ENCODE measurements at regions not wholly inside any gene's neighbourhood (a gene's known extent, or its start where the extent isn't known, plus 50 kb on each side); places are given as distances from the start of the nearest gene placed in this dataset.

- DNase-seq (ENCODE audit: insufficient read length, low spot score), result no peak
- TF ChIP-seq POLR2A (IDR thresholded peaks at IDR 0.05; ENCODE audit: low read depth, low read length), result no peak
- FAIRE-seq, result no peak
These were observed 340.8 kb downstream of the RPS24 start for GRCh38 chr10:78374331-78375028.

- no peak for DNase-seq (ENCODE audit: insufficient read length, low spot score)
- TF ChIP-seq POLR2A (IDR thresholded peaks at IDR 0.05; ENCODE audit: low read depth, low read length), result no peak
- FAIRE-seq, result no peak
These were observed 342.5 kb downstream of the RPS24 start for GRCh38 chr10:78375854-78376785.

GRCh38 chr10:78377356-78377755, 343.7 kb downstream of the RPS24 start:
- no peak for FAIRE-seq
- no peak for TF ChIP-seq POLR2A (IDR thresholded peaks at IDR 0.05; ENCODE audit: low read depth, low read length)

GRCh38 chr10:78378192-78378591, 344.5 kb downstream of the RPS24 start:
- TF ChIP-seq POLR2A (IDR thresholded peaks at IDR 0.05; ENCODE audit: low read depth, low read length), result no peak
- DNase-seq (ENCODE audit: insufficient read length, low spot score), result no peak
- FAIRE-seq, result no peak

More at GRCh38 chr10:78377356-78377755, 343.7 kb downstream of the RPS24 start:
- no peak for DNase-seq (ENCODE audit: insufficient read length, low spot score)

- TF ChIP-seq POLR2A (IDR thresholded peaks at IDR 0.05; ENCODE audit: low read depth, low read length), result no peak
- FAIRE-seq (no peak), DNase-seq (ENCODE audit: insufficient read length, low spot score) (no peak)
These were observed 347.4 kb downstream of the RPS24 start for GRCh38 chr10:78381107-78381506.

GRCh38 chr10:78382047-78382446, 348.4 kb downstream of the RPS24 start:
- no peak for DNase-seq (ENCODE audit: insufficient read length, low spot score)
- TF ChIP-seq POLR2A (IDR thresholded peaks at IDR 0.05; ENCODE audit: low read depth, low read length), result no peak
- FAIRE-seq, result no peak

- no peak for FAIRE-seq
- DNase-seq (ENCODE audit: insufficient read length, low spot score), result no peak
- no peak for TF ChIP-seq POLR2A (IDR thresholded peaks at IDR 0.05; ENCODE audit: low read depth, low read length)
These were observed 349.1 kb downstream of the RPS24 start for GRCh38 chr10:78382772-78383171.

GRCh38 chr10:78383378-78384048, 349.9 kb downstream of the RPS24 start:
- no peak for DNase-seq (ENCODE audit: insufficient read length, low spot score)
- no peak for FAIRE-seq
- TF ChIP-seq POLR2A (IDR thresholded peaks at IDR 0.05; ENCODE audit: low read depth, low read length), result no peak

- FAIRE-seq, result no peak
These were observed 350.4 kb downstream of the RPS24 start for GRCh38 chr10:78384049-78384431.

GRCh38 chr10:78385599-78385998, 351.9 kb downstream of the RPS24 start:
- FAIRE-seq, result no peak
- DNase-seq (ENCODE audit: insufficient read length, low spot score), result no peak
- no peak for TF ChIP-seq POLR2A (IDR thresholded peaks at IDR 0.05; ENCODE audit: low read depth, low read length)

More at GRCh38 chr10:78384049-78384431, 350.4 kb downstream of the RPS24 start:
- no peak for TF ChIP-seq POLR2A (IDR thresholded peaks at IDR 0.05; ENCODE audit: low read depth, low read length)
- no peak for DNase-seq (ENCODE audit: insufficient read length, low spot score)

GRCh38 chr10:78386509-78386908, 352.8 kb downstream of the RPS24 start:
- FAIRE-seq, result no peak
- TF ChIP-seq POLR2A (IDR thresholded peaks at IDR 0.05; ENCODE audit: low read depth, low read length), result no peak
- no peak for DNase-seq (ENCODE audit: insufficient read length, low spot score)

- DNase-seq (ENCODE audit: insufficient read length, low spot score) (no peak), FAIRE-seq (no peak)
- TF ChIP-seq POLR2A (IDR thresholded peaks at IDR 0.05; ENCODE audit: low read depth, low read length), result no peak
These were observed 354.8 kb downstream of the RPS24 start for GRCh38 chr10:78388331-78389050.

- DNase-seq (ENCODE audit: insufficient read length, low spot score) (no peak), FAIRE-seq (no peak)
- no peak for TF ChIP-seq POLR2A (IDR thresholded peaks at IDR 0.05; ENCODE audit: low read depth, low read length)
These were observed 355.8 kb downstream of the RPS24 start for GRCh38 chr10:78389419-78389818.

Measured in H54 (cell line).